K562 (cell line): ENCODE measurements at regions not wholly inside any gene's neighbourhood (a gene's known extent, or its start where the extent isn't known, plus 50 kb on each side); places are given as distances from the start of the nearest gene placed in this dataset.

ENCODE experiments used
- ATAC-seq: fragments of 200-7000 bp; cut with Tn5 transposase; 3 replicates; pipeline ENCODE4 v1.9.1; 2020; ENCODE audit warnings: moderate library complexity
- BruUV-seq: library from RNA; stranded (reverse); fragments of 400-500 nt; replicated peaks from 2 replicates; lab custom pipeline; 2021; lab: Mats Ljungman, UMichigan
- CTCF ChIA-PET: fragments of 300-600 bp; formaldehyde crosslinking; extraction: SDS; loops from one replicate; lab custom pipeline; 2021; ENCODE audit warnings: low intra/inter-chr PET ratio; lab: Yijun Ruan, JAX
- POLR2A ChIA-PET: fragments of 300-600, 350-650 bp; sonication (Branson Sonifier 250); formaldehyde crosslinking; extraction: SDS; loops from one replicate; lab custom pipeline; 2021; ENCODE audit warnings: antibody characterized with exemption, inconsistent platforms; lab: Yijun Ruan, JAX
- DNase-seq, 4 experiments: peaks; one replicate each; pipeline versions ENCODE4 v3.0.0 to v3.0.0-alpha.2; 2011 to 2018; ENCODE audit warnings: low spot score in 3 of 4, mixed read lengths in 3 of 4; ENCODE audit errors: extremely low read depth in 1 of 4
- FAIRE-seq: peaks from 2 replicates; lab custom pipeline; 2011; peaks lifted over from hg19 to GRCh38; lab: Jason Lieb, UNC
- H2AFZ ChIP-seq: 2 replicates; pipeline ENCODE4 v1.6.0; 2011; ENCODE audit warnings: low read depth, low read length, control low read depth, inconsistent platforms
- H3K27ac ChIP-seq: fragments of 200-600 bp; 3 replicates; pipeline ENCODE4 v1.8.0; 2011; ENCODE audit warnings: low read depth, mild to moderate bottlenecking, control low read depth, inconsistent platforms, low read length, moderate library complexity, mixed read lengths; ENCODE audit errors: extremely low read depth
- H3K27me3 ChIP-seq, 2 experiments: fragments of 300-600 bp in 1 of 2; 2 replicates in 1 of 2; 3 replicates in 1 of 2; pipeline versions ENCODE4 v1.6.0 to v1.8.0; 2011; ENCODE audit warnings: inconsistent platforms in 2 of 2, low read length in 2 of 2, mild to moderate bottlenecking in 1 of 2, mixed read lengths in 1 of 2, moderate library complexity in 1 of 2; ENCODE audit not compliant: control insufficient read depth in 2 of 2, insufficient read depth in 2 of 2
- H3K36me3 ChIP-seq: fragments of 300-600 bp; 3 replicates; pipeline ENCODE4 v1.8.0; 2011; ENCODE audit warnings: mild to moderate bottlenecking, low read length, inconsistent platforms; ENCODE audit not compliant: control insufficient read depth, insufficient read depth
- H3K4me1 ChIP-seq, 2 experiments: fragments of 200-600 bp in 1 of 2; replicated peaks in 1 of 2; 2 replicates in 1 of 2; 3 replicates in 1 of 2; pipeline versions ENCODE4 v1.5.1 to v1.8.0; 2011; ENCODE audit warnings: inconsistent platforms in 2 of 2, low read length in 2 of 2, mild to moderate bottlenecking in 1 of 2, mixed read lengths in 1 of 2, moderate library complexity in 1 of 2; ENCODE audit not compliant: control insufficient read depth in 2 of 2, insufficient read depth in 2 of 2
- H3K4me2 ChIP-seq: 2 replicates; pipeline ENCODE4 v1.6.1; 2011; ENCODE audit warnings: low read length, control low read depth, inconsistent platforms, mixed read lengths; ENCODE audit not compliant: insufficient read depth
- H3K4me3 ChIP-seq: fragments of 200-600 bp; sonication (generic), shearing (Covaris generic); 2 replicates; pipeline ENCODE4 v1.5.1; 2016; ENCODE audit warnings: control low read depth, inconsistent platforms
- H3K79me2 ChIP-seq: fragments of 200-600 bp; 3 replicates; pipeline ENCODE4 v1.8.0; 2011; ENCODE audit warnings: low read length, inconsistent platforms; ENCODE audit not compliant: control insufficient read depth, insufficient read depth
- H3K9ac ChIP-seq, 2 experiments: 2 replicates each; pipeline versions ENCODE4 v1.6.0 to v1.6.1; 2011; ENCODE audit warnings: low read depth in 2 of 2, low read length in 2 of 2, control low read depth in 1 of 2, inconsistent platforms in 1 of 2, mild to moderate bottlenecking in 1 of 2, mixed read lengths in 1 of 2; ENCODE audit not compliant: insufficient read depth in 1 of 2
- H3K9me1 ChIP-seq: one replicate; pipeline ENCODE4 v1.6.0; 2011; ENCODE audit warnings: inconsistent platforms, mild to moderate bottlenecking, low read length, moderate library complexity; ENCODE audit not compliant: control insufficient read depth, insufficient read depth
- H3K9me3 ChIP-seq: replicated peaks from 2 replicates; pipeline ENCODE4 v1.5.1; 2011; ENCODE audit warnings: low read depth, low read length, inconsistent platforms; ENCODE audit not compliant: control insufficient read depth, insufficient read depth
- H4K20me1 ChIP-seq: replicated peaks from 2 replicates; pipeline ENCODE4 v1.6.1; 2011; ENCODE audit warnings: low read length, inconsistent platforms, mixed read lengths; ENCODE audit not compliant: control insufficient read depth, insufficient read depth
- CHD4 ChIP-seq: fragments of 200-600 bp; sonication (generic); IDR thresholded peaks from 3 replicates; pipeline ENCODE4 v1.6.1; 2012; ENCODE audit warnings: low read depth, mild to moderate bottlenecking, mixed read lengths, low read length, inconsistent platforms; ENCODE audit not compliant: insufficient read depth, insufficient replicate concordance, poor library complexity, severe bottlenecking
- FOXA3 ChIP-seq, 2 experiments: fragments of 450-650 bp in 1 of 2; sonication (generic) in 1 of 2; formaldehyde crosslinking; IDR thresholded peaks in 1 of 2; conservative IDR thresholded peaks in 1 of 2; 2 replicates each; pipeline versions ENCODE4 v1.4.0 to v1.8.0; 2020 to 2022; ENCODE audit warnings: mild to moderate bottlenecking in 2 of 2, missing genetic modification reagents in 1 of 2
- FOXP1 ChIP-seq: sonication (generic); formaldehyde crosslinking; IDR thresholded peaks from 2 replicates; pipeline ENCODE4 v1.8.0; 2022; ENCODE audit warnings: mild to moderate bottlenecking, missing genetic modification reagents
- GABPA ChIP-seq: fragments of 200-800 bp; sonication (Bioruptor generic); conservative IDR thresholded peaks from 2 replicates; pipeline ENCODE4 v1.6.1; 2016; ENCODE audit warnings: low read depth, missing genetic modification characterization, missing compliant biosample characterization
- LARP7 ChIP-seq: fragments of 450-650 bp; IDR thresholded peaks from 2 replicates; pipeline ENCODE4 v1.6.1; 2016
- SIX5 ChIP-seq, 2 experiments: IDR thresholded peaks; 2 replicates each; pipeline ENCODE4 v1.6.1; 2011; ENCODE audit warnings: low read length in 2 of 2, borderline replicate concordance in 1 of 2, low read depth in 1 of 2, mild to moderate bottlenecking in 1 of 2, moderate library complexity in 1 of 2; ENCODE audit not compliant: insufficient read depth in 1 of 2
- SMAD4 ChIP-seq: fragments of 250-450 bp; sonication (Bioruptor Pico); conservative IDR thresholded peaks from 2 replicates; pipeline ENCODE4 v1.8.0; 2021; ENCODE audit warnings: inconsistent platforms, mild to moderate bottlenecking, moderate library complexity
- SMC3 ChIP-seq: conservative IDR thresholded peaks from 2 replicates; pipeline ENCODE4 v1.6.1; 2011; ENCODE audit warnings: low read depth, low read length, improper control_type of control experiment; ENCODE audit not compliant: insufficient read depth
- SOX6 ChIP-seq: fragments of 450-650 bp; IDR thresholded peaks from 2 replicates; pipeline ENCODE4 v1.6.1; 2014; ENCODE audit warnings: mild to moderate bottlenecking
- ZBTB34 ChIP-seq: fragments of 250-450 bp; sonication (Bioruptor Pico); IDR thresholded peaks from 2 replicates; pipeline ENCODE4 v1.8.0; 2021; ENCODE audit warnings: mild to moderate bottlenecking, moderate library complexity
- ZNF512 ChIP-seq: IDR thresholded peaks from 2 replicates; pipeline ENCODE4 v1.6.1; 2016; ENCODE audit warnings: missing genetic modification characterization, missing compliant biosample characterization
- WGBS: fragments of 100-300 bp; shearing (Covaris generic); methylation state at CpG from one replicate; pipeline ENCODE4 v1.1.6; 2016; ENCODE audit warnings: low coverage, mixed read lengths; ENCODE audit not compliant: insufficient coverage; ENCODE audit errors: missing lambda C conversion rate; 5-methylcytosine and 5-hydroxymethylcytosine counted together
- in situ Hi-C: fragments of 300-500 bp; cut with MboI; formaldehyde crosslinking; loops from 4 replicates; pipeline ENCODE4 v1.15.0; 2018; ENCODE audit warnings: inconsistent platforms, mixed read lengths
- intact Hi-C: fragments of 100-400 bp; cut with micrococcal nuclease; formaldehyde crosslinking; loops from 2 replicates; pipeline ENCODE4 v1.14.2; 2022

GRCh38 chr9:7368410-7369292, 430.9 kb downstream of the DMAC1 start:
- no peaks in the 10 kb centered on the region for H3K4me1 ChIP-seq
- 0% methylated on average over 6 of the region's 6 CpGs for WGBS
- ChIA-PET POLR2A (interaction anchor here (0.6 kb wide), 1 partner anchor 70 kb away, joined by 3 read pairs; no protein-coding TSS in a partner anchor), CTCF (no interaction called here)
- H3K4me2 ChIP-seq, result no peak overlapping the region
- no peaks in the 10 kb centered on the region for H3K9me1 ChIP-seq
- H3K27me3 ChIP-seq, result no peaks in the 10 kb centered on the region
- DNase-seq, result no peak
- no peaks in the 10 kb centered on the region for H3K36me3 ChIP-seq
- no peaks in the 10 kb centered on the region for H3K79me2 ChIP-seq
- in situ Hi-C loops (no loop called here), intact Hi-C loops (no loop called here)
- no peak overlapping the region for H3K4me3 ChIP-seq
- H3K9ac ChIP-seq, result no peak overlapping the region
- no peaks in the 10 kb centered on the region for H3K9me3 ChIP-seq
- H4K20me1 ChIP-seq, result no peaks in the 10 kb centered on the region
- ATAC-seq, result no peak
- no peak overlapping the region for H2AFZ ChIP-seq
- FAIRE-seq, result no peak
- no TSS peak for BruUV-seq
- H3K27ac ChIP-seq, result no peak overlapping the region
- TF ChIP-seq ZBTB34 (CRISPR knock-in tag) (no peak), GABPA (no peak), ZNF512 (tag) (no peak), SOX6 (no peak), SMAD4 (CRISPR knock-in tag) (no peak), SIX5 (IDR thresholded peaks at IDR 0.05; ENCODE audit: borderline replicate concordance in 1 of 2, insufficient read depth in 1 of 2, low read depth in 1 of 2, low read length in 2 of 2) (no peak), LARP7 (no peak), SMC3 (no peak), FOXP1 (no peak), CHD4 (no peak), FOXA3 (CRISPR knock-in tag; conservative IDR thresholded peaks at IDR 0.05 in 1 of 2, IDR thresholded peaks at IDR 0.05 in 1 of 2) (no peak)
